Activated CD4-positive, alpha-beta T cell treated with anti-CD3 and anti-CD28 coated beads, Interleukin-2, amount 10 ng/mL, durations not matched to agents 7 days and 5 days (primary cell): ENCODE measurements at regions not wholly inside any gene's neighbourhood (a gene's known extent, or its start where the extent isn't known, plus 50 kb on each side); places are given as distances from the start of the nearest gene placed in this dataset.

Experiments
- CTCF ChIA-PET: fragments of 350-600 bp; sonication (Branson Sonifier 250); formaldehyde crosslinking; loops from one replicate; lab custom pipeline; 2021; ENCODE audit warnings: antibody characterized with exemption; lab: Charles Lee
- POLR2A ChIA-PET: fragments of 350-600 bp; sonication (Branson Sonifier 250); formaldehyde crosslinking; loops from one replicate; lab custom pipeline; 2021; ENCODE audit warnings: antibody characterized with exemption; lab: Charles Lee
- DNase-seq: peaks from one replicate; pipeline ENCODE4 v3.0.0-alpha.2; 2020
- H3K27ac Mint-ChIP-seq: one replicate; pipeline ENCODE4 v1.8.0; 2021; ENCODE audit warnings: mild to moderate bottlenecking, moderate library complexity, mixed read lengths
- H3K27me3 Mint-ChIP-seq: one replicate; pipeline ENCODE4 v1.8.0; 2021; ENCODE audit warnings: mixed read lengths
- H3K36me3 Mint-ChIP-seq: one replicate; pipeline ENCODE4 v1.8.0; 2021; ENCODE audit warnings: low read depth, mixed read lengths
- H3K4me1 Mint-ChIP-seq: one replicate; pipeline ENCODE4 v1.8.0; 2021; ENCODE audit warnings: mixed read lengths
- H3K4me3 Mint-ChIP-seq: one replicate; pipeline ENCODE4 v1.8.0; 2021; ENCODE audit warnings: mild to moderate bottlenecking, moderate library complexity, mixed read lengths
- H3K9me3 Mint-ChIP-seq: one replicate; pipeline ENCODE4 v1.8.0; 2021; ENCODE audit warnings: mixed read lengths

GRCh38 chr16:82567175-82567574 is 59.6 kb upstream of the CDH13 start:
- DNase-seq, result no peak
- ChIA-PET POLR2A (no interaction called here), CTCF (no interaction called here)
- Mint-ChIP-seq H3K4me1 (no peaks in the 10 kb centered on the region), H3K4me3 (no peak overlapping the region), H3K36me3 (no peaks in the 10 kb centered on the region), H3K9me3 (peaks cover 5% of the 10 kb centered on the region), H3K27ac (no peak overlapping the region), H3K27me3 (no peaks in the 10 kb centered on the region)

GRCh38 chr16:82563401-82563800 is 63.4 kb upstream of the CDH13 start:
- ChIA-PET CTCF (no interaction called here), POLR2A (no interaction called here)
- Mint-ChIP-seq H3K27me3 (no peaks in the 10 kb centered on the region), H3K9me3 (peaks cover 5% of the 10 kb centered on the region), H3K36me3 (no peaks in the 10 kb centered on the region), H3K27ac (no peak overlapping the region), H3K4me3 (no peak overlapping the region), H3K4me1 (no peaks in the 10 kb centered on the region)
- DNase-seq, result no peak

DNA sequence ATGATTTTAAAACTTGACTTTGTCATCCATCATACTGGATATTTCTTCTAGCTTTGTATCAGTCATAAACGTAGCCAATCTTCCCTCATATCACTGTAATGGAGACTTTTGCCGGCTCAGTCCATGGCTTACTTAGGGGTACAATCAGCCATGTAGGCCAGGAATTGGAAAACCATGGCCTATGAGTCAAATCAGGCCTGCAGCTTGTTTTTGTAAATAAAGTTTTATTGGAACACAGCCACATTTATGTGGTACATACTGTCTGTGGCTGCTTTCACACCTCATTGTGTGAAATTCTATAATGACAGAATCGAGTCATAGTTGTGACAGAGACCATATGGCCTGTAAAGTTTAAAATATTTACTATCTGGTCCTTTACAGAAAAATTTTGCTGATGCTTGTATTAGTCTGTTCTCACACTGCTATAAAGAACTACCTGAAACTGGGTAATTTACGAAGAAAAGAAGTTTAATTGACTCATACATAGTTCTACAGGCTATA is 64.5 kb upstream of the CDH13 start:
- Mint-ChIP-seq H3K36me3 (no peaks in the 10 kb centered on the region), H3K4me3 (no peak overlapping the region), H3K27ac (no peak overlapping the region), H3K27me3 (no peaks in the 10 kb centered on the region), H3K9me3 (peaks cover 5% of the 10 kb centered on the region), H3K4me1 (no peaks in the 10 kb centered on the region)
- no peak for DNase-seq
- POLR2A ChIA-PET, result no interaction called here
- CTCF ChIA-PET, result no interaction called here

GRCh38 chr16:82560805-82561325 is 65.9 kb upstream of the CDH13 start:
- Mint-ChIP-seq H3K9me3 (peaks cover 5% of the 10 kb centered on the region), H3K4me1 (no peaks in the 10 kb centered on the region), H3K27me3 (no peaks in the 10 kb centered on the region), H3K27ac (no peak overlapping the region), H3K4me3 (no peak overlapping the region), H3K36me3 (no peaks in the 10 kb centered on the region)
- CTCF ChIA-PET, result no interaction called here
- no peak for DNase-seq
- POLR2A ChIA-PET, result no interaction called here

DNA sequence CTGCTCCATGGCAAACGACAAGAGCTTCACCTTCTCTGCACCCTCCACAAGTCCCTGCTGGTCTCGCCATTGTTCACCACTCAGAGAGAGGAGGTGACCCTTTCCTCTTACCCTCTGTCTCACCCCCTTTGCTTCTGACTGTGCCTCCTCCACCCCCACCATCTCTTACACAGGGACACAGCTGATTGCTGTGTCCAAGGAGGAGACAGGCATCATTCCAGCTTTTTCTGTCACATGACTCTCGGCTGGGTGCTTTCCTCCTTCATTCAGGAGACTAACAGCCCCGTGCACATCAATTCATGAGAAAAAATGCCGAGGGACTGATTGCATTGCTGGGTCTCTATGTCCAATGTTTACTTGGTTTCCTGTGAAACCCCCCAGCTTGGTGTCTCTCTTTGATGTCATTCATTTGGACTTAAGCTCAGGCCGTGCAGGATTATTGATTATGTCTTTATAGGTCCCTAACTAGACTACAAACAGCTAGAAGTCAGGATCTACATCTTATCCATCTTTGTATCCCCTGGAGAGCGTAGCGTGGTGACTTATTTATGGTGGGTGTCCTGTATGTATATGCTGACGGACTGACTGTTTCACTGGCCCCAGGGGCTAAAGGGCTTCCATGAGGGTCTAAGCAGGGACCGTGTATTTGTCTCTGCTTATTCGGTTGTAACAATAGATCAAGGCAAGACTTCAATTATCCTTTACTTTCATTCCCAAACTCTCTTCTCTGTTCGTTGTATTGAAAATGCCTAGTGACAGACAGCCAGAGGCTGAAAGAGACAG is 82.2 kb upstream of the CDH13 start:
- CTCF ChIA-PET, result no interaction called here
- no peak overlapping the region for H3K4me3 Mint-ChIP-seq
- POLR2A ChIA-PET, result no interaction called here
- H3K27ac Mint-ChIP-seq, result no peak overlapping the region
- no peaks in the 10 kb centered on the region for H3K9me3 Mint-ChIP-seq
- no peaks in the 10 kb centered on the region for H3K4me1 Mint-ChIP-seq
- H3K27me3 Mint-ChIP-seq, result no peaks in the 10 kb centered on the region
- no peaks in the 10 kb centered on the region for H3K36me3 Mint-ChIP-seq
- DNase-seq, result no peak

DNA sequence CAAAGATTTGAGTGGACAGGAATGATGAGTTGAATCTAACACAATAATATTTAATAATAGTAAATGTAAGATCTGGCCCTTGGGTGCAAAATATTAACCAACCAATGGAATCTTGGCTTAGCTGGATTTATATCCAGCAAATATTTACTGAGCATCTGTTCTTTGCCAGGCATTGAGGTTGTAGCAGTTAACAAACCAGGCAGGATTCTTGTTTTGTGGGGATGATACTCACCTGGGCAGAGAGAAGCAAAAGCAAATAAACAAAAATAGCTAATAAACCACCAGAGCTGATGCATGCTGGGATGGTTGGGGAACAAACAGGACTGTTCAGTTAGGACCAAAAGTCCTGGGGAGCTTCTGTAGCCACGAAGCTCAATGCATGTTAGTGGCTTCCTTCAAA is 84.1 kb upstream of the CDH13 start:
- no peak overlapping the region for H3K27ac Mint-ChIP-seq
- H3K4me3 Mint-ChIP-seq, result no peak overlapping the region
- H3K9me3 Mint-ChIP-seq, result no peaks in the 10 kb centered on the region
- no peak for DNase-seq
- POLR2A ChIA-PET, result no interaction called here
- H3K4me1 Mint-ChIP-seq, result no peaks in the 10 kb centered on the region
- CTCF ChIA-PET, result no interaction called here
- no peaks in the 10 kb centered on the region for H3K36me3 Mint-ChIP-seq
- no peaks in the 10 kb centered on the region for H3K27me3 Mint-ChIP-seq

- CTCF ChIA-PET, result no interaction called here
- DNase-seq, result no peak
- Mint-ChIP-seq H3K27ac (no peak overlapping the region), H3K4me1 (no peaks in the 10 kb centered on the region), H3K4me3 (no peak overlapping the region), H3K27me3 (no peaks in the 10 kb centered on the region), H3K9me3 (no peaks in the 10 kb centered on the region), H3K36me3 (no peaks in the 10 kb centered on the region)
- POLR2A ChIA-PET, result no interaction called here
Measured at GRCh38 chr16:82541103-82541502, 85.7 kb upstream of the CDH13 start.

GRCh38 chr16:82535764-82536163 is 91.0 kb upstream of the CDH13 start:
- Mint-ChIP-seq H3K27ac (no peak overlapping the region), H3K4me1 (no peaks in the 10 kb centered on the region), H3K36me3 (no peaks in the 10 kb centered on the region), H3K4me3 (no peak overlapping the region), H3K9me3 (no peaks in the 10 kb centered on the region), H3K27me3 (no peaks in the 10 kb centered on the region)
- no peak for DNase-seq
- ChIA-PET POLR2A (no interaction called here), CTCF (no interaction called here)

GRCh38 chr16:82535262-82535661 is 91.5 kb upstream of the CDH13 start:
- no peaks in the 10 kb centered on the region for H3K4me1 Mint-ChIP-seq
- H3K4me3 Mint-ChIP-seq, result no peak overlapping the region
- no peak for DNase-seq
- ChIA-PET POLR2A (no interaction called here), CTCF (no interaction called here)
- no peak overlapping the region for H3K27ac Mint-ChIP-seq
- no peaks in the 10 kb centered on the region for H3K9me3 Mint-ChIP-seq
- H3K36me3 Mint-ChIP-seq, result no peaks in the 10 kb centered on the region
- no peaks in the 10 kb centered on the region for H3K27me3 Mint-ChIP-seq

- Mint-ChIP-seq H3K27ac (no peak overlapping the region), H3K36me3 (no peaks in the 10 kb centered on the region), H3K9me3 (no peaks in the 10 kb centered on the region), H3K4me3 (no peak overlapping the region), H3K27me3 (no peaks in the 10 kb centered on the region), H3K4me1 (no peaks in the 10 kb centered on the region)
- ChIA-PET POLR2A (no interaction called here), CTCF (no interaction called here)
- DNase-seq, result no peak
Measured at GRCh38 chr16:82533189-82533588, 93.6 kb upstream of the CDH13 start.

DNA sequence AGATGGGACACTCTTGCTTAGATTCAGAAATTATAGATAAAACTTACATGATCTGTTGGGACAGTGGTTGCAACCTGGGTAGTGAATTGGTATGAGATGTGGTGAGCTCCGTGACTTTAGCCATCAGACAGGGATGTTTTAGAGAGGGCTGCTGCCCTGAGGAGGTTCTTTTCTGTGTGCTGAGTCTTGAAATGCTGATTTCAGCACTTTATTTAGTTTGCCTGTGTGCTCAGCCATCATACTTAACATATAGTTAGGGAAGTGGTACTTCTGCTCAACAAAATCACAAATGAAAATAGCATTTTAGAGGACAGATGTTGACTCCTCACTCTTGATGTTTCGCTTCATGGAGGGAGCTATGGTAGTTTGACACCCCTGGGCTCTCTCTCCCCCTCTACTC is 95.9 kb upstream of the CDH13 start:
- Mint-ChIP-seq H3K27ac (no peak overlapping the region), H3K4me3 (no peak overlapping the region), H3K9me3 (no peaks in the 10 kb centered on the region), H3K27me3 (no peaks in the 10 kb centered on the region), H3K36me3 (no peaks in the 10 kb centered on the region), H3K4me1 (no peaks in the 10 kb centered on the region)
- ChIA-PET POLR2A (no interaction called here), CTCF (interaction anchor here (1.2 kb wide), 1 partner anchor 21 kb away, joined by 3 read pairs; no protein-coding TSS in a partner anchor)
- no peak for DNase-seq

- CTCF ChIA-PET, result no interaction called here
Measured at GRCh38 chr16:82527101-82527500, 99.7 kb upstream of the CDH13 start.

GRCh38 chr16:82524976-82525375 is 101.8 kb upstream of the CDH13 start:
- Mint-ChIP-seq H3K4me3 (no peak overlapping the region), H3K9me3 (no peaks in the 10 kb centered on the region), H3K27ac (no peak overlapping the region), H3K36me3 (no peaks in the 10 kb centered on the region), H3K27me3 (no peaks in the 10 kb centered on the region), H3K4me1 (no peaks in the 10 kb centered on the region)
- POLR2A ChIA-PET, result no interaction called here
- no peak for DNase-seq
- CTCF ChIA-PET, result no interaction called here

More at GRCh38 chr16:82527101-82527500, 99.7 kb upstream of the CDH13 start:
- POLR2A ChIA-PET, result no interaction called here
- Mint-ChIP-seq H3K9me3 (no peaks in the 10 kb centered on the region), H3K36me3 (no peaks in the 10 kb centered on the region), H3K4me1 (no peaks in the 10 kb centered on the region), H3K4me3 (no peak overlapping the region), H3K27me3 (no peaks in the 10 kb centered on the region), H3K27ac (no peak overlapping the region)
- DNase-seq, result no peak

DNA sequence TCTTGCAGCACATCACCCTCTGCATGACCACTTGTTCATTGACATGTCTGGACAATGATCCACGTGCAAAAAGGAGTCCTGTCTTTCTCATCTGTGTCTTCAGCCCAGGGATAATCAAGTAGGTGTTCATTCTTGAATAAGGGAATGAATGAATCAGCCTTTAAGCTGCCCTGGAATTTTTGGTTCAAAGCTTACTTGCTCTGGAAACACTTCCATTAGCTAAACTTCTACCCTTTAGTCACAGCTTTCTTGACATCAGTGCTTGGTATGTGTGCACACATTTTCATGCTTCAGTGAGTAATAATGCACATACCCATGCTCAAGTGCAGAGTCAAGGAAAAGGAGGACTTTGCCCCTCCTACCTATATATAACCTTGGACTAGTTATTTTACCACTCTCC is 103.0 kb upstream of the CDH13 start:
- Mint-ChIP-seq H3K4me3 (no peak overlapping the region), H3K27ac (no peak overlapping the region), H3K27me3 (no peaks in the 10 kb centered on the region), H3K9me3 (no peaks in the 10 kb centered on the region), H3K36me3 (no peaks in the 10 kb centered on the region), H3K4me1 (no peaks in the 10 kb centered on the region)
- DNase-seq, result no peak
- POLR2A ChIA-PET, result no interaction called here
- CTCF ChIA-PET, result no interaction called here
